Panc1 (cell line): ENCODE measurements at regions not wholly inside any gene's neighbourhood (a gene's known extent, or its start where the extent isn't known, plus 50 kb on each side); places are given as distances from the start of the nearest gene placed in this dataset.

Source experiments
- ATAC-seq: fragments of 200-7000 bp; cut with Tn5 transposase; 2 replicates; pipeline ENCODE4 v1.9.1; 2020; ENCODE audit warnings: mild to moderate bottlenecking, moderate library complexity
- BruUV-seq: library from RNA; stranded (reverse); fragments of 400-500 nt; replicated peaks from 2 replicates; lab custom pipeline; 2021; lab: Mats Ljungman, UMichigan
- CTCF ChIA-PET: fragments of 300-600 bp; sonication (Branson Sonifier 250); formaldehyde crosslinking; loops from one replicate; lab custom pipeline; 2022; ENCODE audit warnings: antibody characterized with exemption; lab: Charles Lee
- POLR2A ChIA-PET: fragments of 300-600 bp; sonication (Branson Sonifier 250); formaldehyde crosslinking; loops from one replicate; lab custom pipeline; 2022; ENCODE audit warnings: antibody characterized with exemption; lab: Charles Lee
- DNase-seq: peaks from one replicate; pipeline ENCODE4 v3.0.0-alpha.2; 2010; ENCODE audit warnings: low read depth, low spot score
- H3K27ac ChIP-seq: 2 replicates; pipeline ENCODE4 v1.5.1; 2011; ENCODE audit warnings: mild to moderate bottlenecking, low read length, inconsistent platforms
- H3K27me3 ChIP-seq: fragments of 200-500 bp; sonication (Bioruptor generic); 2 replicates; pipeline ENCODE4 v1.6.0; 2014; ENCODE audit warnings: low read length, inconsistent platforms; ENCODE audit not compliant: control insufficient read depth, insufficient read depth
- H3K36me3 ChIP-seq: fragments of 200-500 bp; sonication (Bioruptor generic); 2 replicates; pipeline ENCODE4 v1.5.1; 2014; ENCODE audit warnings: inconsistent platforms, mild to moderate bottlenecking, low read length, moderate library complexity; ENCODE audit not compliant: control insufficient read depth, insufficient read depth
- H3K4me1 ChIP-seq: 2 replicates; pipeline ENCODE4 v1.5.1; 2011; ENCODE audit warnings: inconsistent platforms, mild to moderate bottlenecking, low read length, moderate library complexity; ENCODE audit not compliant: control insufficient read depth, insufficient read depth
- H3K4me3 ChIP-seq, 2 experiments: 2 replicates each; pipeline ENCODE4 v1.5.1; 2011 to 2012; ENCODE audit warnings: low read depth in 2 of 2, low read length in 2 of 2, mild to moderate bottlenecking in 2 of 2, inconsistent platforms in 1 of 2, moderate library complexity in 1 of 2
- H3K9me3 ChIP-seq: fragments of 200-500 bp; sonication (Bioruptor generic); 2 replicates; pipeline ENCODE4 v1.5.1; 2014; ENCODE audit warnings: low read depth, mild to moderate bottlenecking, inconsistent platforms, low read length, moderate library complexity; ENCODE audit not compliant: control insufficient read depth, insufficient read depth
- CTCF ChIP-seq: fragments of 450-650 bp; IDR thresholded peaks from 2 replicates; pipeline ENCODE4 v1.5.1; 2017; ENCODE audit warnings: mild to moderate bottlenecking
- POLR2AphosphoS5 ChIP-seq: IDR thresholded peaks from 2 replicates; pipeline ENCODE4 v1.6.1; 2012; ENCODE audit warnings: mild to moderate bottlenecking, low read depth, low read length, moderate library complexity
- SIN3A ChIP-seq: IDR thresholded peaks from 2 replicates; pipeline ENCODE4 v1.6.1; 2012; ENCODE audit warnings: low read depth, mild to moderate bottlenecking, low read length, moderate library complexity, borderline replicate concordance; ENCODE audit not compliant: insufficient read depth
- TCF7L2 ChIP-seq: IDR thresholded peaks from 2 replicates; pipeline ENCODE4 v1.6.1; 2011; ENCODE audit warnings: mild to moderate bottlenecking, low read depth, low read length, inconsistent platforms
- in situ Hi-C: cut with HindIII; loops from 2 replicates; pipeline ENCODE4 v1.10.0; 2016; ENCODE audit warnings: low sequenced_read_pairs, low pct_unique_long_range_greater_than_20kb
- intact Hi-C: fragments of 100-400 bp; cut with micrococcal nuclease; formaldehyde crosslinking; loops from one replicate; pipeline ENCODE4 v1.10.0; 2022; ENCODE audit not compliant: unreplicated experiment
- TF ChIP-seq, protein P1 (sequence below), 2 experiments: IDR thresholded peaks; 2 replicates each; pipeline ENCODE4 v1.6.1; 2011 to 2012; ENCODE audit warnings: low read depth in 2 of 2, control low read depth in 1 of 2, low read length in 1 of 2, mild to moderate bottlenecking in 1 of 2, moderate library complexity in 1 of 2; ENCODE audit not compliant: insufficient read depth in 1 of 2

GRCh38 chr5:121246971-121247370 is 604.7 kb upstream of the FTMT start:
- Histone ChIP-seq H3K27ac (no peak overlapping the region), H3K4me3 (no peak overlapping the region), H3K36me3 (no peaks in the 10 kb centered on the region), H3K9me3 (no peaks in the 10 kb centered on the region; the same call in 1 of the 2 replicates), H3K4me1 (no peaks in the 10 kb centered on the region), H3K27me3 (no peaks in the 10 kb centered on the region)
- ATAC-seq: no peak
- ChIA-PET CTCF (no interaction called here), POLR2A (no interaction called here)
- intact Hi-C loops: no loop called here
- no peak for DNase-seq
- TF ChIP-seq CTCF (no peak), SIN3A (no peak), POLR2AphosphoS5 (no peak), TCF7L2 (no peak)
- TF ChIP-seq, protein P1, sequence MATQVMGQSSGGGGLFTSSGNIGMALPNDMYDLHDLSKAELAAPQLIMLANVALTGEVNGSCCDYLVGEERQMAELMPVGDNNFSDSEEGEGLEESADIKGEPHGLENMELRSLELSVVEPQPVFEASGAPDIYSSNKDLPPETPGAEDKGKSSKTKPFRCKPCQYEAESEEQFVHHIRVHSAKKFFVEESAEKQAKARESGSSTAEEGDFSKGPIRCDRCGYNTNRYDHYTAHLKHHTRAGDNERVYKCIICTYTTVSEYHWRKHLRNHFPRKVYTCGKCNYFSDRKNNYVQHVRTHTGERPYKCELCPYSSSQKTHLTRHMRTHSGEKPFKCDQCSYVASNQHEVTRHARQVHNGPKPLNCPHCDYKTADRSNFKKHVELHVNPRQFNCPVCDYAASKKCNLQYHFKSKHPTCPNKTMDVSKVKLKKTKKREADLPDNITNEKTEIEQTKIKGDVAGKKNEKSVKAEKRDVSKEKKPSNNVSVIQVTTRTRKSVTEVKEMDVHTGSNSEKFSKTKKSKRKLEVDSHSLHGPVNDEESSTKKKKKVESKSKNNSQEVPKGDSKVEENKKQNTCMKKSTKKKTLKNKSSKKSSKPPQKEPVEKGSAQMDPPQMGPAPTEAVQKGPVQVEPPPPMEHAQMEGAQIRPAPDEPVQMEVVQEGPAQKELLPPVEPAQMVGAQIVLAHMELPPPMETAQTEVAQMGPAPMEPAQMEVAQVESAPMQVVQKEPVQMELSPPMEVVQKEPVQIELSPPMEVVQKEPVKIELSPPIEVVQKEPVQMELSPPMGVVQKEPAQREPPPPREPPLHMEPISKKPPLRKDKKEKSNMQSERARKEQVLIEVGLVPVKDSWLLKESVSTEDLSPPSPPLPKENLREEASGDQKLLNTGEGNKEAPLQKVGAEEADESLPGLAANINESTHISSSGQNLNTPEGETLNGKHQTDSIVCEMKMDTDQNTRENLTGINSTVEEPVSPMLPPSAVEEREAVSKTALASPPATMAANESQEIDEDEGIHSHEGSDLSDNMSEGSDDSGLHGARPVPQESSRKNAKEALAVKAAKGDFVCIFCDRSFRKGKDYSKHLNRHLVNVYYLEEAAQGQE (IDR thresholded peaks at IDR 0.05; ENCODE audit: insufficient read depth in 1 of 2, low read depth in 2 of 2, low read length in 1 of 2): no peak
- in situ Hi-C loops: no loop called here
- no TSS peak for BruUV-seq

GRCh38 chr5:121251954-121252353 is 599.7 kb upstream of the FTMT start:
- ATAC-seq: peak; percentile 78; the same call in 1 of the 2 replicates
- no TSS peak for BruUV-seq
- no peak overlapping the region for H3K27ac ChIP-seq
- DNase-seq: peak; percentile 54
- in situ Hi-C loops: no loop called here
- H3K27me3 ChIP-seq: no peaks in the 10 kb centered on the region
- ChIA-PET POLR2A (no interaction called here), CTCF (no interaction called here)
- no peaks in the 10 kb centered on the region for H3K4me1 ChIP-seq
- H3K4me3 ChIP-seq: no peak overlapping the region
- no peak for TF ChIP-seq POLR2AphosphoS5
- no peak for TF ChIP-seq CTCF
- TF ChIP-seq TCF7L2: no peak
- TF ChIP-seq, protein P1 (IDR thresholded peaks at IDR 0.05; ENCODE audit: insufficient read depth in 1 of 2, low read depth in 2 of 2, low read length in 1 of 2): no peak
- TF ChIP-seq SIN3A: no peak
- intact Hi-C loops: no loop called here
- H3K36me3 ChIP-seq: no peaks in the 10 kb centered on the region
- H3K9me3 ChIP-seq: no peaks in the 10 kb centered on the region
